Memory B cell (primary cell): ENCODE measurements at regions not wholly inside any gene's neighbourhood (a gene's known extent, or its start where the extent isn't known, plus 50 kb on each side); places are given as distances from the start of the nearest gene placed in this dataset.
A peak's percentile ranks its signal among the peaks of the same experiment; 100 is the strongest.

Experiments
- ATAC-seq: fragments of 150-1000 bp; cut with Tn5 transposase; 2 replicates; pipeline ENCODE4 v1.10.0; 2021; ENCODE audit warnings: low read depth, mild to moderate bottlenecking, moderate library complexity
- DNase-seq, 2 donors: peaks; one replicate each; pipeline ENCODE4 v3.0.0; 2022; ENCODE audit warnings: low spot score in 2 of 2
- H3K27ac Mint-ChIP-seq: one replicate; pipeline ENCODE4 v1.8.0; 2022; ENCODE audit warnings: mild to moderate bottlenecking, moderate library complexity, mixed read lengths
- H3K27me3 Mint-ChIP-seq: one replicate; pipeline ENCODE4 v1.8.0; 2022; ENCODE audit warnings: mixed read lengths
- H3K36me3 Mint-ChIP-seq: one replicate; pipeline ENCODE4 v1.8.0; 2022; ENCODE audit warnings: mild to moderate bottlenecking, mixed read lengths
- H3K4me1 Mint-ChIP-seq: one replicate; pipeline ENCODE4 v1.8.0; 2022; ENCODE audit warnings: mixed read lengths
- H3K4me3 Mint-ChIP-seq: one replicate; pipeline ENCODE4 v1.8.0; 2022; ENCODE audit warnings: mild to moderate bottlenecking, moderate library complexity, mixed read lengths
- H3K9me3 Mint-ChIP-seq: one replicate; pipeline ENCODE4 v1.8.0; 2022; ENCODE audit warnings: mixed read lengths

GRCh38 chr3:187927565-187927964 is 182.3 kb upstream of the BCL6 start:
- Mint-ChIP-seq H3K36me3 (peaks cover 2% of the 10 kb centered on the region), H3K4me1 (peaks cover 17% of the 10 kb centered on the region), H3K27me3 (peaks cover 12% of the 10 kb centered on the region), H3K9me3 (peaks cover 2% of the 10 kb centered on the region), H3K4me3 (no peak overlapping the region), H3K27ac (no peak overlapping the region)
- DNase-seq (no peak), ATAC-seq (no peak)

- peaks cover 2% of the 10 kb centered on the region for H3K36me3 Mint-ChIP-seq
- peaks cover 2% of the 10 kb centered on the region for H3K9me3 Mint-ChIP-seq
Observed at GRCh38 chr3:187929112-187929816, 184.0 kb upstream of the BCL6 start.

GRCh38 chr3:187930021-187930420 is 184.8 kb upstream of the BCL6 start:
- ATAC-seq, result no peak
- peaks cover 26% of the 10 kb centered on the region for H3K4me1 Mint-ChIP-seq
- H3K27me3 Mint-ChIP-seq, result peaks cover 16% of the 10 kb centered on the region
- no peak overlapping the region for H3K4me3 Mint-ChIP-seq
- H3K27ac Mint-ChIP-seq, result no peak overlapping the region
- no peak for DNase-seq
- no peaks in the 10 kb centered on the region for H3K9me3 Mint-ChIP-seq
- no peaks in the 10 kb centered on the region for H3K36me3 Mint-ChIP-seq

More at GRCh38 chr3:187929112-187929816, 184.0 kb upstream of the BCL6 start:
- Mint-ChIP-seq H3K4me3 (no peak overlapping the region), H3K27me3 (peaks cover 16% of the 10 kb centered on the region), H3K27ac (no peak overlapping the region), H3K4me1 (peaks cover 24% of the 10 kb centered on the region)
- DNase-seq (no peak), ATAC-seq (no peak)

- no peak for ATAC-seq
- no peak for DNase-seq
- H3K9me3 Mint-ChIP-seq, result no peaks in the 10 kb centered on the region
- peaks cover 16% of the 10 kb centered on the region for H3K27me3 Mint-ChIP-seq
- no peak overlapping the region for H3K4me3 Mint-ChIP-seq
- no peaks in the 10 kb centered on the region for H3K36me3 Mint-ChIP-seq
- peaks cover 34% of the 10 kb centered on the region for H3K4me1 Mint-ChIP-seq
- H3K27ac Mint-ChIP-seq, result no peak overlapping the region
Observed at GRCh38 chr3:187931101-187931500, 185.8 kb upstream of the BCL6 start.

GRCh38 chr3:187931770-187932278 is 186.6 kb upstream of the BCL6 start:
- no peaks in the 10 kb centered on the region for H3K36me3 Mint-ChIP-seq

GRCh38 chr3:187932530-187932929 is 187.3 kb upstream of the BCL6 start:
- no peak overlapping the region for H3K27ac Mint-ChIP-seq
- ATAC-seq, result peak; percentile 27
- no peaks in the 10 kb centered on the region for H3K36me3 Mint-ChIP-seq

More at GRCh38 chr3:187931770-187932278, 186.6 kb upstream of the BCL6 start:
- DNase-seq (no peak), ATAC-seq (no peak)
- Mint-ChIP-seq H3K9me3 (no peaks in the 10 kb centered on the region), H3K27ac (no peak overlapping the region), H3K4me1 (peaks cover 34% of the 10 kb centered on the region), H3K4me3 (no peak overlapping the region), H3K27me3 (peaks cover 18% of the 10 kb centered on the region)

GRCh38 chr3:187935623-187936156 is 190.4 kb upstream of the BCL6 start:
- no peaks in the 10 kb centered on the region for H3K9me3 Mint-ChIP-seq
- DNase-seq, result peak; percentile 41 to 48
- no peaks in the 10 kb centered on the region for H3K36me3 Mint-ChIP-seq
- H3K27ac Mint-ChIP-seq, result peak overlapping the region; percentile 48
- peak overlapping the region; percentile 41 for H3K4me3 Mint-ChIP-seq
- ATAC-seq, result peak; percentile 97
- H3K27me3 Mint-ChIP-seq, result peaks cover 17% of the 10 kb centered on the region
- H3K4me1 Mint-ChIP-seq, result peaks cover 34% of the 10 kb centered on the region

More at GRCh38 chr3:187932530-187932929, 187.3 kb upstream of the BCL6 start:
- peaks cover 34% of the 10 kb centered on the region for H3K4me1 Mint-ChIP-seq
- peaks cover 18% of the 10 kb centered on the region for H3K27me3 Mint-ChIP-seq
- peak overlapping the region; percentile 18 for H3K4me3 Mint-ChIP-seq
- no peaks in the 10 kb centered on the region for H3K9me3 Mint-ChIP-seq
- DNase-seq, result no peak

- H3K4me1 Mint-ChIP-seq, result peaks cover 31% of the 10 kb centered on the region
- no peak overlapping the region for H3K4me3 Mint-ChIP-seq
- H3K36me3 Mint-ChIP-seq, result no peaks in the 10 kb centered on the region
- ATAC-seq (no peak), DNase-seq (no peak)
- no peak overlapping the region for H3K27ac Mint-ChIP-seq
- no peaks in the 10 kb centered on the region for H3K9me3 Mint-ChIP-seq
- H3K27me3 Mint-ChIP-seq, result peaks cover 12% of the 10 kb centered on the region
Observed at GRCh38 chr3:187936676-187937075, 191.4 kb upstream of the BCL6 start.

GRCh38 chr3:187939891-187940290 is 194.6 kb upstream of the BCL6 start:
- DNase-seq (no peak), ATAC-seq (no peak)
- H3K4me3 Mint-ChIP-seq, result no peak overlapping the region
- no peaks in the 10 kb centered on the region for H3K36me3 Mint-ChIP-seq
- peaks cover 7% of the 10 kb centered on the region for H3K27me3 Mint-ChIP-seq
- no peak overlapping the region for H3K27ac Mint-ChIP-seq
- no peaks in the 10 kb centered on the region for H3K9me3 Mint-ChIP-seq
- H3K4me1 Mint-ChIP-seq, result peaks cover 16% of the 10 kb centered on the region

GRCh38 chr3:187941135-187941847 is 196.0 kb upstream of the BCL6 start:
- Mint-ChIP-seq H3K27me3 (peaks cover 6% of the 10 kb centered on the region), H3K36me3 (no peaks in the 10 kb centered on the region), H3K4me3 (no peak overlapping the region), H3K4me1 (peaks cover 5% of the 10 kb centered on the region), H3K27ac (no peak overlapping the region), H3K9me3 (no peaks in the 10 kb centered on the region)
- ATAC-seq (no peak), DNase-seq (no peak)

- no peak overlapping the region for H3K27ac Mint-ChIP-seq
- no peaks in the 10 kb centered on the region for H3K36me3 Mint-ChIP-seq
- H3K27me3 Mint-ChIP-seq, result peaks cover 7% of the 10 kb centered on the region
- no peak for ATAC-seq
- no peaks in the 10 kb centered on the region for H3K9me3 Mint-ChIP-seq
- peaks cover 6% of the 10 kb centered on the region for H3K4me1 Mint-ChIP-seq
- no peak overlapping the region for H3K4me3 Mint-ChIP-seq
- no peak for DNase-seq
Observed at GRCh38 chr3:187941848-187942194, 196.6 kb upstream of the BCL6 start.

GRCh38 chr3:187942658-187943241 is 197.5 kb upstream of the BCL6 start:
- no peaks in the 10 kb centered on the region for H3K9me3 Mint-ChIP-seq
- peak overlapping the region; percentile 70 for H3K4me3 Mint-ChIP-seq
- ATAC-seq (peak; percentile 83), DNase-seq (peak in 1 of 2 donors; percentile 17)
- H3K4me1 Mint-ChIP-seq, result peaks cover 8% of the 10 kb centered on the region
- peaks cover 6% of the 10 kb centered on the region for H3K27me3 Mint-ChIP-seq
- H3K36me3 Mint-ChIP-seq, result no peaks in the 10 kb centered on the region
- no peak overlapping the region for H3K27ac Mint-ChIP-seq

- H3K4me1 Mint-ChIP-seq, result peaks cover 8% of the 10 kb centered on the region
- H3K27me3 Mint-ChIP-seq, result peaks cover 4% of the 10 kb centered on the region
- H3K4me3 Mint-ChIP-seq, result no peak overlapping the region
- ATAC-seq (no peak), DNase-seq (no peak)
- no peaks in the 10 kb centered on the region for H3K9me3 Mint-ChIP-seq
- no peak overlapping the region for H3K27ac Mint-ChIP-seq
- no peaks in the 10 kb centered on the region for H3K36me3 Mint-ChIP-seq
Observed at GRCh38 chr3:187943677-187944389, 198.6 kb upstream of the BCL6 start.
